ENCODE measurements at regions not wholly inside any gene's neighbourhood (a gene's known extent, or its start where the extent isn't known, plus 50 kb on each side); places are given as distances from the start of the nearest gene placed in this dataset.

DNA sequence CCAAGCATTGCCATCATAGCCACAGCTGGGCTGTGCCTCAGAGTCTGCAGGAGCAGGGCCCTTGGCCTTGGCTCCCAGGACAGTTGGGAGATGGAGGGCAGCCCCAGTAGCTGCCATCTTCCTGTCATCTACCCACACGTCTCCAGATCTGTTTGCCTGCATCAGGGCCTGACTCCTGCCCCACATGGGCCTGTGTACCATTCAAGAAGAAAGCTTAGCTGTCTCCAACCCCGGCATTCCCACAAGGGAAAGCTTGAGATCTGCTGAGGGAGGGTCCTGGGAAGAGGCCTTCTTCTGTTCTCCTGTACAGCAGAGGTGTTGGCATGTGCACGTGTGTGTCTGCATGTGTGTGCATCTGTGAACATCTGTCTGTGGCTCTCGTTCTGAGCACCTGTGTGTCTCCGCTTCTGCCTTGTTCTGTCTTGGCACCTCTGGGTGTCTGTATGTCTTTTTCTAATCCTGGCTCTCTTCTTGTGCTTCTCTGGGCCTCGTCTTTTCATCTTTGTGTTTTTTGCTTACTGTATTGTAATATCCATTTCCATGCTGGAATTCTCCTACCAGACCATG, 122.2 kb downstream of the MRM1 start:
- DNase-seq (ENCODE audit: low read depth): no peak
- no peak overlapping the region for H3K4me3 ChIP-seq (ENCODE audit: low read depth, low read length)

DNA sequence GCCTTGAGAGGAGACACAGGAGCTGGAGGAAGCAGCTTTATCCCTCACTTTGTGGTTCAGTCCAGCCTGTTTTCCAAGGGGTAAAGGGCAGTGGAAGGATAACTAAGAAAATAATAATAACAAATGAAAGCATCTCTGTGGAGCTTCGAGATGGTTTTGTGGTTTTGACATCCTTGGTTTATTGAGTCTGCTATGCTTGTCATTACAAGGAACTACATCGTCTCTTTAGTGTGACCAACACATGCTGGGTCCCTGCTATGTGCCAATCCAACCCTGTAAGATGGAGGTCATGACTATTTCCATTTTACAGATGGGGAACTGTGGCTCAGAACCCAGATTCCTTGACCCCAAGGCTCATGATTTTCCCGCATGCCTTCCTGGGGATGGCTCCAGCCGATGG, 124.8 kb downstream of the MRM1 start:
- no peak for DNase-seq (ENCODE audit: low read depth)
- H3K4me3 ChIP-seq (ENCODE audit: low read depth, low read length): no peak overlapping the region

DNA sequence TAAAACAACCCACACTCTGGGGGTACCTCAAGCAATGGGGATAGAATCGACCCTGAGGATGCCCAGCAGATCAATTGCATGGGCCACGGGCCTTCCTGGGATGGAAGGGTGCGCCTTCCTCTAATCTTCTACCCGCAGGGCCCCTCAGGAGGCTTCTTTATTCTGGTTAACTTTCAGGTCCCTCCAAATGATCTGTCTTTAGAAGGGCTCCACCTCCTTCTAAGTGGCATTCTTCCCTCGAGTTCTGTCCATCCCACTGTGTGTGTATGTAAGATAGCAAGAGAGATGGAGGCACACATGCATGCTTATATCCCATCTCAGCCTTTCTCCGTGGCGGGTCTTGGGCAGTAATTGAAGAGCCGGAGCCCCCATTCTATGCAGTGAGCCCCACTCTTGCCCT, 125.7 kb downstream of the MRM1 start:
- H3K4me3 ChIP-seq (ENCODE audit: low read depth, low read length): no peak overlapping the region
- DNase-seq (ENCODE audit: low read depth): no peak

GRCh38 chr17:36727577-36727976, 126.2 kb downstream of the MRM1 start:
- H3K4me3 ChIP-seq (ENCODE audit: low read depth, low read length): no peak overlapping the region
- DNase-seq (ENCODE audit: low read depth): no peak

- H3K4me3 ChIP-seq (ENCODE audit: low read depth, low read length): no peak overlapping the region
- DNase-seq (ENCODE audit: low read depth): no peak
These were observed 126.9 kb downstream of the MRM1 start for GRCh38 chr17:36728030-36728991.

- DNase-seq (ENCODE audit: low read depth): no peak
- no peak overlapping the region for H3K4me3 ChIP-seq (ENCODE audit: low read depth, low read length)
These were observed 128.9 kb downstream of the MRM1 start for GRCh38 chr17:36730095-36730808.

DNA sequence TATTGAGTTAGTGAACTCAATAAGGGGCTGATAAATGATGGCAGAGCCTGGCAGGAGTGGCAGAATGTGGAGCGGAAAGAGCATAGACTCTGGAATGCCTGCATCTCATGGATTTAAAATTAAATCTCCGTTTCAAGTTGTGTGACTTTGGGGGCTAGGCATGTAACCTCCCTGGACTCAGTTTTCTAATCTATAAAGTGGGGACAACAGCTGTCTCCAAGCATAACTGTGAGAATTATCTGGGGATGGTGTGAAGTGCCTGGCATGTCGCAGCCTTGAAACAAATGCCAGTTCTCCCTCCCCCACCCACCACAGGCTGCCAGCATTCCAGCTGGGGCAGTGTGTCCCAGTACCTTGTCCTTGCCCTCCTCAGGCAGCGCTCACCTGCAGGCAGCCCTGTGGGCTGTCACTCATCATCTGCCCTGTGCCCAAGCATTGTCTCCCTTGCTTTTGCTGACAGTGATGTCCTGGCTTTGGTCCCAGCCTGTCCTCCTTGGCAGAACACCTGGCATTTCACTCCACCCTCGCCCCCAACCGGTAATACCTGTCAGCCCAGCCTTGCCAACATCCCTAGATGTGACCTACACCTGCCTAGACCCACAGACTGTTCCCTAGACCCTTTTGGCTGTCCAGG, 129.6 kb downstream of the MRM1 start:
- DNase-seq (ENCODE audit: low read depth): no peak
- no peak overlapping the region for H3K4me3 ChIP-seq (ENCODE audit: low read depth, low read length)

DNA sequence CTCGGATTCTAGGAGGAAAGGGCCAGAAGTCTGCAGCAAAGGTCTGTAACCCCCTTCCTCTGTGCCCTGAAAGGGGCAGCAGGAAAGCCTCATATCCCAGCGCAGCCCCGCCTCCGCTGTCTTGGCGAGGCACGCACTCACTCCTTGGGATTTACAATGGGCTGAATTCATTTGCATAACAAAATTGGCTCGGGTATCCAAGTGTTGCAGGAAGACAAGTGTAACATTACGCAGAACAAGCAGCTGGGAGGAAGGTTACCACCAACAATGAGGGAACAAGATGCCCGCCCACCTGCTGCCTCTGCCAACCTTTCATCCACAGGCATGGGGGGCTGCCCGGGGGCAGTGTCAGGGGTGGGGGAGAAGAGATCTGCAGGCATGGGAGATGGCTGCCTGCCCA, 130.4 kb downstream of the MRM1 start:
- H3K4me3 ChIP-seq (ENCODE audit: low read depth, low read length): no peak overlapping the region
- no peak for DNase-seq (ENCODE audit: low read depth)

- H3K4me3 ChIP-seq (ENCODE audit: low read depth, low read length): no peak overlapping the region
- no peak for DNase-seq (ENCODE audit: low read depth)
These were observed 131.0 kb downstream of the MRM1 start for GRCh38 chr17:36732351-36732750.

DNA sequence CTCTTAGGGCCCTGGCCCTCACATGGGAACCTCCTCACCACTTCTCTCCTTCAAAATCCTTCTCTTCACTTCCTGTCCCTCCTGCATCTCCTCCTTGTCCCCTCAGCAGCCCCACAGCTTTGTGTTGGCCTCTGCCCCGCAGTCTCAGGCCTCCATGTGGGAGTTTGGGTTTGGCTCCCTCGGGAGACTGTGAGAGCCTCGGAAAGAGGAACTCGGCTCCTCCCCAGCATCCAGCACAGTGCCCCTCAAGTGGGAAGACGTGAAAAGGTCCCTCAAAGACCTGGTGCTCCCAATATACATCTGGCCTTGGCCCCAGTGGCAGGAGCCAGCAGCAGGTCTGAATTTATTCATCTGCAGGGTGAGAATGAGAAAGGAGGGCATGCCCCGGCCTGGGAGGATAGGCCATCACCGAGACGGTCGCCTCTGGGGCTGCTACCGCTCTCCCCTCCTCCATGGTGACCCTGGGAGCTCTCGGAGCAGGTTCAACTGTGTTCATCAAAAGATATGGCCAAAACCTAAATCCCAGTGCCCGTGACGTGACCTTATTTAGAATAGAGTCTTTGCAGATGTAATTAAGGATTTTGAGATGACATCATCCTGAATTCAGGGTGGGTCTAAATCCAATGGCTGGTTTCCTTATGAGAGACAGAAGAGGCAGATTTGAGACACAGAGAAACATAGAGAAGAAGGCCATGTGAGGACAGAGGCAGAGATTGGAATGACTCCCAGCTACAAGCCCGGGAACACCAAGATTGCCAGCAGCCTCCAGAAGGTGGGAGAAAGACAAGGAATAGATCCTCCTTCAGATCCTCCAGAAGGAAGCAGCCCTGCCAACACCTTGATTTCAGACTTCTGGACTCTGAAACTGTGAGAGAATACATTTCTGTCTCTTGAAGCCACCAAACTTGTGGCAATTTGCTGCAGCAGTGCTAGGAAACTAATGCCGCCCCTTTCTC, 135.1 kb downstream of the MRM1 start:
- no peak overlapping the region for H3K4me3 ChIP-seq (ENCODE audit: low read depth, low read length)
- DNase-seq (ENCODE audit: low read depth): no peak

DNA sequence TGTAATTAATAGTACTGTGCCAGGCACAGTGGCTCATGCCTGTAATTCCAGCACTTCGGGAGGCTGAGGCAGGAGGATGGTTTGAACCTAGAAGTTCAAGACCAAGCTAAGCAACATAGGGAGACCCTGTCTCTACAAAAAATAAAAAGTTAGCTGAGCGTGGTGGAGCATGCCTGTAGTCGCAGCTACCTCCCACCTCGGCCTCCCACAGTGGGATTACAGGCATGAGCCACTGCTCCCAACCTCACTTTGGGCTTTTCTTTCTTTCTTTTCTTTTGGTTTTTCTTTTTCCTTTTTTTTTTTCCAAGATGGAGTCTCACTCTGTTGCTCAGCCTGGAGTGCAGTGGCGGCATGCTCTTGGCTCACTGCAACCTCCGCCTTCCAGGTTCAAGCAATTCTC, 137.8 kb downstream of the MRM1 start:
- DNase-seq (ENCODE audit: low read depth): no peak
- no peak overlapping the region for H3K4me3 ChIP-seq (ENCODE audit: low read depth, low read length)

GRCh38 chr17:36740157-36740556, 138.8 kb downstream of the MRM1 start:
- no peak overlapping the region for H3K4me3 ChIP-seq (ENCODE audit: low read depth, low read length)
- no peak for DNase-seq (ENCODE audit: low read depth)

DNA sequence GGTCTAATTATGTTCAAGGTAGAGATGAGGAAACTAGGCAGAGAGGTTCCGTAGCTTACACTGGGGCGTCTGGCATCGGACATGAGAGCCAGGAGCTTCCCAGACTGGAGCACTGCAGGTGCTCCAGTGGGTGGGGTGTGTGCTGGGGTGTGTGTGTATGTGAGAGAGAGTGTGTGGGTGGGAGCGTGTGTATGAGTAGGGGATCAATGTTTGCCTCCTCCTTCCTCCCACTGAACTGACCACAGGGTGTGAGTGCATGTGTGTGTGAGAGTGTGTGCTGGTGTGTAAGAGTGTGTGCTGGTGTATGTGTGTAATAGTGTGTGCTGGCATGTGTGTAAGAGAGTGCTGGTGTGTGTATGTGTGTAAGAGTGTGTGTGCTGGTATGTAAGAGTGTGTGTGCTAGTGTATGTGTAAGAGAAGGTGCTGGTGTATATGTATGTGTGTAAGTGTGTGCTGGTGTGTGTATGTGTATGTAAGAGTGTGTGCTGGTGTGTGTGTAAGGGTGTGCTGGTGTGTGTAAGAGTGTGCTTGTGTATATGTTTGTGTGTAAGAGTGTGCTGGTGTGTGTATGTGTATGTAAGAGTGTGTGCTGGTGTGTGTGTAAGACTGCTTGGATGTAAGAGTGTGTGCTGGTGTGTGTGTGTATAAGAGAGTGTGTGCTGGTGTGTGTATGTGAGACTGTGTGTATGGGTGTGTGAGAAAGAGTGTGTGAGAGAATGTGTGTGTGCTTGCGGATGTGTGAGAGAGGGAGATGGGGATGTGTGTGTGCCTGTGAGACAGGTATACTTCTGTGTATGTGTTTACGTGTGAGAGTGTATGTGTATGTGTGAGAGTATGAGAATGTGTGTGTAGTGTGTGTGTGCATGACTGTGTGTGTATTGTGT, 139.9 kb downstream of the MRM1 start:
- DNase-seq (ENCODE audit: low read depth): no peak
- no peak overlapping the region for H3K4me3 ChIP-seq (ENCODE audit: low read depth, low read length)

GRCh38 chr17:36742267-36743000, 141.1 kb downstream of the MRM1 start:
- DNase-seq (ENCODE audit: low read depth): no peak
- no peak overlapping the region for H3K4me3 ChIP-seq (ENCODE audit: low read depth, low read length)

- no peak for DNase-seq (ENCODE audit: low read depth)
These were observed 141.7 kb downstream of the MRM1 start for GRCh38 chr17:36743130-36743529.

GRCh38 chr17:36746381-36747053, 145.1 kb downstream of the MRM1 start:
- no peak overlapping the region for H3K4me3 ChIP-seq (ENCODE audit: low read depth, low read length)

More at GRCh38 chr17:36743130-36743529, 141.7 kb downstream of the MRM1 start:
- no peak overlapping the region for H3K4me3 ChIP-seq (ENCODE audit: low read depth, low read length)

DNA sequence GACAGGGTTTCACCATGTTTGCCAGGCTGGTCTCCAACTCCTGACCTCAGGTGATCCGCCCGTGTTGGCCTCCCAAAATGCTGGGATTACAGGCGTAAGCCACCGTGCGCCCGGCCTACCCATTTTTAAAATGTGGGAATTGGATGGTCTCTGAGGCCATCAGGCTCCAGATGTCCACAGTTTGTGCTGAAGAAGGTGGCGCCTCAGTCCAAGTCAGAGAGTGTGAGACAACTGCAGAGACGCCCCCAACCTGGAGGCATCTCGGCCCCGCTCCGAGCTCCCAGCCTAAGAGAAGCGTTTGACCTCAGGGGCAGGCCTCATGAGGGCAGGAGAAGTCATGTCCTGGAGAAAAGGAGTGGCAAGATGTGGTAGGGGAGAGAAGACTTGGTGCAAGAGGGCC, 146.5 kb downstream of the MRM1 start:
- no peak for DNase-seq (ENCODE audit: low read depth)
- no peak overlapping the region for H3K4me3 ChIP-seq (ENCODE audit: low read depth, low read length)

More at GRCh38 chr17:36746381-36747053, 145.1 kb downstream of the MRM1 start:
- DNase-seq (ENCODE audit: low read depth): no peak
